ENCODE measurements at regions not wholly inside any gene's neighbourhood (a gene's known extent, or its start where the extent isn't known, plus 50 kb on each side); places are given as distances from the start of the nearest gene placed in this dataset.
"Not testable (repeated sequence)": the region's sequence is repeated elsewhere in the genome, so short reads cannot be mapped to it uniquely, and the experiment has no call there.

- DNase-seq = no peak
Measured at GRCh38 chr13:90307136-90307535, 1040.4 kb upstream of the MIR17HG start.

DNA sequence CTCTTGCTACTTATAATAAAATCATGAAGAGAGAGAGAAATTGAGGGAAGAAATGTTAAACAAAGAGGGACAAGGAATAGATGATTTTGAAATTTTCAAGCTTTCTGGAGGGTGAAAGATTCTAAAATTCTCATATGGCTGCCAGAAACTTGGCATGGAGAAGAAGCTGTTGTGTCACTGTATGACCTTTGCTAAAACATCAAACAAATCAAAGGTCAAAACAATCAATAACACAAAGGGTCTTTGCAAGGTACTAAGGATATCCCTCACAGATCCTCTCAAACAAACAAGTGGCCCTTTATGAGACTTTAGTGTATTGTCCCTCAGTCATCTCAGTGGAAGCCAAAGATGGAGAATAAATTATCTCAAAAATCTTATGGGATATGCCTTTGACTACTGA is 1039.2 kb upstream of the MIR17HG start:
- DNase-seq = no peak

DNA sequence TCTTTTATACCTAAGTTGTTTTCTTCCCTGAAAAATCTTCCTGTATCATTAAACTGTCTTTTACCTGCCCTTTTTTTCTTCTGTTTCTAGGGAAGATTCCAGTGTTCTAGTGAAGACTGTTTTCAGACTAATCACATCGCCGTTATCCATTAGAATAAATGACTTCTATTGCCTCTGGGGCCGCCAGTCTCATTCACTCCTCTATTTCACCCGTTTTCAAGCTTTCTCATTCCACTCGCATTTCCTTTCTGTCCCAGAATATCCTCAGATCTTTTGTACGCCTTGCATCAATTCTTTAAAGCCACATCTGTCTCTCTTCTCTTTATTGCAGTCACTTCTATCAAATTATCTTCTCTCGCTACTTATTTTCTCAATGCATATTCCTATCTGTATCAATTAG is 1035.6 kb upstream of the MIR17HG start:
- DNase-seq = no peak

DNA sequence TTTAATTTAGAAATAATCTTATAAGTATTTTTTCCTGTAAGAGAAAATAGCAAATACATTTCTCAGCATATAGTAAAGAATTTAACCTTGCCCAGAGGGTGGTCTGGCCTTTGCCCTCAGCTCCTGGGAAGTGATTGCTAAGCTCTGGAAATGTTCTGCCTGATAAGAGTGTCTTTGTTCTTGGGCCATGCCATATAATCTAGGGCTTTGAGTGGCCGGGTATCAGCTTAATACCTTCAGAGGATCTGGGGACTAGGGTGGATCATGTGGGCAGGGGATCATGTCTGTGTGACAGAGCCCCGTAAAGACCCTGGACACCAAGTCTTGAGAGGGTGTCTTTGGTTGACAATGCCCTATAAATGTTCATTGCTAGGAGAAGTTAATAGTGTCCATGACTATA is 1032.4 kb upstream of the MIR17HG start:
- DNase-seq = no peak

- DNase-seq = no peak
Measured at GRCh38 chr13:90320664-90321063, 1026.8 kb upstream of the MIR17HG start.

DNA sequence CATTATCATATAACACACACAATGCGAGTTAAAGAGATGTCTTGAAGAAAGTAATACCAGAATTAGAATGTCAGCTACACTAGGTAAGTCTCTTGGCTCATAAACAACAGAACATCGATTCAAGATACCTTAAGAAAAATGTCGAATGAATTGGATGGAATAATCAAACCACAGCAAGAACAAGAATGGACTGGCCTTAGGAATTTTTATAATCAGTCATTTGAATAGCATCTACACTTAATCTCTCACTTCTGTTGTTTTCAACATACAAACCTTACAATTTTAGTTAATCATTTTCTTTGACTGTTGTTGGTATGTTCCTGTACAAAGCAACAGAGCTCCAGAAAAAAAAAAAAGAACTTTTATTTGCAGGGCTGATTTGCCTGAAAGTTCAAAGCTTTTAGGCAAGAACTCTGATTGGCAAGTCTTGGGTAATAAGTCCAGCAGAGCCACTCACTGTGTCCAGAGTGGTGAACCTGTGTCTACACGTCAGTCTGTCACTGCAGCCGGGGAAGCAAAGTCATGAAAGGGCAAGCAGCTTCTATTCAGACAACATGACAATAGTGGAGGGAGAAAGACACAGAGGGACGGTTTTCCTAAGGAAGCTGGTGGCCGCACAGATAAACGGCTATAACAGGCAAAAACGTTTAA is 1026.1 kb upstream of the MIR17HG start:
- DNase-seq = no peak

DNA sequence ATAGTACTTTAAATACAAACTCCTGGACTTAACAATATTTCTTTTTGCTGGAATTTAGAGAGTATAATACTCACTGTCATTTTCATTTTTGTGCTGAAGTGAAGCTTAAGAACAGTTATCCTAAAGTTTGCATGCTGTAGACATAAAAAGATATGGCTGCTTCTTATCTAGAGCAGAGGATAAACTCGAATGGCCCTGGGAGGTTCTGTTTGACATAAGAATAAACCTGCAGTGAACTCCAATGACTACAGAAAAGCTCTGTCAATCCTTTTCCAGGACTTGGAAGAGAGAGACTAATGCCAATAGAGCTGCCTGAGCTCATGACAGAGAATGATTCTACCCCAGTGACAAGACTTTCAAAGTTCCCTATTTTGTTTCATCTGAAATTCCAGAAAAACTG is 1017.8 kb upstream of the MIR17HG start:
- DNase-seq = no peak

GRCh38 chr13:90331974-90332373 is 1015.5 kb upstream of the MIR17HG start:
- no peak for DNase-seq

DNA sequence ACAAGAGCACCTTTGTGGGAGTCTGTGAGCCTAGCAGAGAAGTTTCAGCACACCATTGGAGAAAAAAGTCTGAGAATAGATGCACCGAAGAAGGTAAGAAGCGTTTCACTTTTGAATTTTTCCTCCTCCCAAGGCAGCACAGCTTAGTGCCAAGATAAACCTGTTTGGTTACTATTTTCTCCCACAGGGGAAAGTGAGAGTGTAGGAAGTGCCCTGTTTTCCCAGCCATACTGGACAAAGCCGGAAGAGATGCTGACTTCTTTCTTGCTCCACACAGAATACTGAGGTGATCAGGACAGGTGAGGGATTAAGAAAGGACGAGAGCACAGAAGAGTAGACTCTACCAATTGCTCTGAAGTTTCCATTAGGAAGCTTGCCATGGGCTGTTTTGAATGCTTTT is 1011.0 kb upstream of the MIR17HG start:
- no peak for DNase-seq

DNA sequence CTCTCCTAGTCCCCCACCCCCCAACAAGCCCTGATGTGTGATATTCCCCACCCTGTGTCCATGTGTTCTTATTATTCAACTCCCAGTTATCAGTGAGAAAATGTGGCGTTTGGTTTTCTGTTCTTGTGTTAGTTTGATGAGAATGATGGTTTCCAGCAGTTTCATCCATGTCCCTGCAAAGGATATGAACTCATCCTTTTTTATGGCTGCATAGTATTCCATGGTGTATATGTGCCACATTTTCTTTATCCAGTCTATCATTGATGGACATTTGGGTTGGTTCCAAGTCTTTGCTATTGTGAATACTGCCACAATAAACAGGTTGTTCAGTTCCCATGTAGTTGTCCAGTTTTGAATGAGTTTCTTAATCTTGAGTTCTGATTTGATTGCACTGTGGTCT is 1006.1 kb upstream of the MIR17HG start:
- not testable (repeated sequence) for DNase-seq

DNA sequence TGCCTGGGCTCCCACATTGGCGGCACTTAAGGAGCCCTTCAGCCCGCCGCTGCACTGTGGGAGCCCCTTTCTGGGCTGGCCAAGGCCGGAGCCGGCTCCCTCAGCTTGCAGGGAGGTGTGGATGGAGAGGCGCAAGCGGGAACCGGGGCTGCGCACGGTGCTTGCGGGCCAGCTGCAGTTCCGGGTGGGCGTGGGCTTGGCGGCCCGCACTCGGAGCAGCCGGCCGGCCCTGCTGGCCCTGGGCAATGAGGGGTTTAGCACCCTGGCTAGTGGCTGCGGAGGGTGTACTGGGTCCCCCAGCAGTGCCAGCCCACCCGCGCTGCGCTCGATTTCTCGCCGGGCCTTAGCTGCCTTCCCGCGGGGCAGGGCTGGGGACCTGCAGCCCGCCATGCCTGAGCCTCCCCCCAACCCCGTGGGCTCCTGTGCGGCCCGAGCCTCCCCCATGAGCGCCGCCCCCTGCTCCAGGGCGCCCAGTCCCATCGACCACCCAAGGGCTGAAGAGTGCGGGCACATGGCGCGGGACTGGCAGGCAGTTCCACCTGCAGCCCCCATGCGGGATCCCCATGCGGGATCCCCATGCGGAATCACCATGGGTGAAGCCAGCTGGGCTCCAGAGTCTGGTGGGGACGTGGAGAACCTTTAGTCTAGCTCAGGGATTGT is 998.9 kb upstream of the MIR17HG start:
- DNase-seq = not testable (repeated sequence)

DNA sequence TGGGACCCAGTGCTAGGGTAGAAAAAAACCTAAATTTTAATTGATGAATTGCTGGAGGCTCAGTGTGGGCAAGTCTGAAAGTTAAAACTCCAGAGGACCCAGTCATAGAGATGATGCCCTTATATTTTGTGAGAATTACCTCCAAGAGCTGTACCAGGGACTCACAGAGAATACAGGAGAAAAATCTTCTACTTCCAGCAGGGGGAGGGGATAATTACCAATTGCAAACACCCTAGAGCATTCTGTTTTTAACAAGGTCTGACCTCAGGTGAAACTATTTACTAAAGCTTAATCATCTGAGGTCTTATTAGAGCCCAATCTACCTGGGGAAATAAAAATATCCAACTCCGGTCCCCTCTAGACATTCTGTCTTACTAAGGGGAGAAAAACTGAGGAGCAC is 994.7 kb upstream of the MIR17HG start:
- DNase-seq = no peak

- no peak for DNase-seq
Measured at GRCh38 chr13:90355162-90355751, 992.2 kb upstream of the MIR17HG start.

GRCh38 chr13:90360785-90361184 is 986.7 kb upstream of the MIR17HG start:
- no peak for DNase-seq

- DNase-seq = no peak
Measured at GRCh38 chr13:90362707-90363106, 984.8 kb upstream of the MIR17HG start.

GRCh38 chr13:90365130-90365529 is 982.4 kb upstream of the MIR17HG start:
- DNase-seq = no peak

DNA sequence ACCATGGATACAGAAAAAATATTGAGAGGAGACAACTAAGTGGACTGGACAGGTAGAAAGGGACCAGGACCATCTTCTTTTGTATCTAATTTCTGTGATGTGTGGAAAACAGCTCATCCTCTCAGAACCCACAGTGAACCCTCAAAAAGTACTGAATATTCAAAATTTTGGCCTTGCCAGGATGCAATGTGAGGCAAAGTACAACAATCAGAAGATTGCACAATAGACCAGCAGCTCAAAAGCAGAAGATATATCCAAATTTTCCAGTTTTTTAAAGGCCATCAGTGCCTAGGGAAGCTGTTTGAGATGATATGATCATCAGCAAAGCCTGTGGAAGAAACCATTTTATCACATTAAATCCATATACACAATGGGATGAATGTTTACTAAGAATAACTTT is 973.3 kb upstream of the MIR17HG start:
- DNase-seq = no peak

DNA sequence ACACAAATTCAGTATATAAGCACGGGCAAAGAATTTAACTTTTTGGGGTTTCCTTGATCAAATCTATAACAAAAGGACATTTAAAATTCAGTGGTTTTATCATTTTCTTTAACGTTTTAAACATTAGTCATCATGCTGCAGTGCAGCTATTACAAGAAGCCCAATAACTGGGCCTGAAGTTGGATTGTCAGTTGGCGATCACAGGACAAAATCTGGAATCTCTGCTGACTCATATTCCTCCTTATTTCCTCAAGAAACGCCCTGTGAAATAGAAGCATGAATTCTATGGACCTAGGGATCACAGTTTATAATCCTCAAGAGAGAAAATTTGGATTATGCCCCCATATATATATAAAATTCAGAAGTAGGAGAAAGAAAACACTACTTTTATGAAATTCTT is 971.6 kb upstream of the MIR17HG start:
- no peak for DNase-seq

DNA sequence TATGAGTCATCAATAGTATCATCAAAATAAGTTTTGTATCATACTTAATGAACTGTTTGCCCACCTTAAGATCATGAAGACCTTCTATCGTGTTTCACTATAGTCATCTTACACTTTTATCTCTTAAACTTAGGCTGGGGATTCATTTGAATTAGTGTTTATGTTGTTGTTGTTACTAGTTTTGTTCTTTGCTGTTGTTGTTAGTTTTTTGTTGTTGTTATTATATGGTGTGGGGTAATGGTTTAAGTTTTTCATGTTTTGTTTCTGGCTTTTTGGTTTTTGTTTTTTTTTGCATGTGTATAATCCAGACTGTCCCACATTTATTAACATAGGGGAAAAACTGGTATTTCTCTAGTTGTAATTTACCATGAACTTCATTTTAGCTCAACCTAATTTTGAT is 965.1 kb upstream of the MIR17HG start:
- no peak for DNase-seq

DNA sequence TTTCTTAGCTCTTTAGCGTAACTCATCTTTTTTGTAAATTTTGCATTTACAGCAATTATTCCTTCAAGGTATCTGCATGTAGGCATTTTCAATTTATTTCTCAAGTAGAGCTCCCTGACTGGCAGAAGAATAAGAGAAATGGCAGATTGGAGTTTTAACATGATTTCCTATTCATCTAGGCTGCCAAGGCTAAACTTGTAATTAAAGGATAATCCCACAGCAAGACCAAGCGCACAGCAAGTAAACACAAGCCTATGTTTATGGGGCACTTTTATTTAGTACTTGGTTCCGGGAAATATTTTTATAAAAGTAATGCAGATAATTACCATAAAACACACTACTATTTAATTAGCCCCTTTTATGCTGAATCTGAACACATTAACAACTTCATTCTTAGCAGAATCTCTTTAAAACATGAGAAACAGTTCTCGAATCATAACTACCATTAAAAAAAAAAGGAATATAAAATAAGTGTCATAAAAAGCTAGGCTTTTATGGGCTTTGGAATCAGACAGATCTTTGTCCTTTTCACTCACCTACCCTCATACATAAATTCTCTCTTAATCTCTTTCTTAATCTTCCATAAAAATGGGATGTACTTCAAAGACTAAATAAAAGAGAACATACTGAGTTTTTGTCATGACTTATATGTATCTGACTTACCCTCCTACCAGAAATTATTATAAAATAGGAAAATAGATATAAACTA is 961.6 kb upstream of the MIR17HG start:
- DNase-seq = no peak

- DNase-seq = no peak
Measured at GRCh38 chr13:90388887-90389452, 958.5 kb upstream of the MIR17HG start.

- DNase-seq = no peak
Measured at GRCh38 chr13:90389537-90389936, 958.0 kb upstream of the MIR17HG start.

GRCh38 chr13:90393408-90393807 is 954.1 kb upstream of the MIR17HG start:
- no peak for DNase-seq

DNA sequence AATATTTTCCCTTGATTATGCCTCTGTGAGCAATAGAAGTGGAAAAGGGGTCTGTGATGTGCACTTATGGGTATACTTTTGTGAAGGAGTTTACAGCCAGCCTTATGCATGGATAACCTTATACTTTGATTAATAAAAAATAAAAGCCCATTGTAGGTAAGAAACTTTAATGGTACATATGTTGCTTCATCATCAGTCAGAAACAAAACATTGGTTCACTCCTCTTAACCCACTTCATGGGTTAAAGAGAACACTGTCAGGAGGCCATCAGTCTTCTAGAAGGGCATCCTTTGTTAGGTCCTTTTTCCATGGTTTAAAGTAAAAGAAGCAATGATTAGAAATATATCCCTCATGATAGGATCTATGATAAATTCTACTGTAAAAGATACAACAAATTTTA is 952.1 kb upstream of the MIR17HG start:
- no peak for DNase-seq
